Osteoblast (primary cell): ENCODE measurements at regions not wholly inside any gene's neighbourhood (a gene's known extent, or its start where the extent isn't known, plus 50 kb on each side); places are given as distances from the start of the nearest gene placed in this dataset.

ENCODE experiments used
- DNase-seq: peaks from one replicate; pipeline ENCODE4 v3.0.0; 2011; ENCODE audit warnings: low spot score, mixed read lengths; ENCODE audit not compliant: insufficient read length; ENCODE audit errors: missing footprints
- H2AFZ ChIP-seq: 2 replicates; pipeline ENCODE4 v1.6.0; 2011; ENCODE audit warnings: mild to moderate bottlenecking, low read length
- H3K27ac ChIP-seq: 2 replicates; pipeline ENCODE4 v1.5.1; 2011; ENCODE audit warnings: mild to moderate bottlenecking, low read depth, low read length, moderate library complexity
- H3K27me3 ChIP-seq: 2 replicates; pipeline ENCODE4 v1.6.0; 2012; ENCODE audit warnings: mild to moderate bottlenecking, control low read depth, inconsistent platforms, low read length, moderate library complexity; ENCODE audit not compliant: insufficient read depth
- H3K36me3 ChIP-seq: 2 replicates; pipeline ENCODE4 v1.5.1; 2011; ENCODE audit warnings: mild to moderate bottlenecking, low read length, control low read depth, moderate library complexity; ENCODE audit not compliant: insufficient read depth
- H3K4me1 ChIP-seq: 2 replicates; pipeline ENCODE4 v1.5.1; 2011; ENCODE audit warnings: mild to moderate bottlenecking, low read length, control low read depth, moderate library complexity; ENCODE audit not compliant: insufficient read depth
- H3K4me2 ChIP-seq: 2 replicates; pipeline ENCODE4 v1.6.0; 2011; ENCODE audit warnings: mild to moderate bottlenecking, low read length; ENCODE audit not compliant: insufficient read depth
- H3K4me3 ChIP-seq: fragments of 200-600 bp; sonication (generic); 3 replicates; pipeline ENCODE4 v1.5.1; 2012; ENCODE audit warnings: mild to moderate bottlenecking, low read length, inconsistent platforms; ENCODE audit not compliant: insufficient read depth
- H3K79me2 ChIP-seq: 2 replicates; pipeline ENCODE4 v1.6.0; 2012; ENCODE audit warnings: mild to moderate bottlenecking, low read length, control low read depth, inconsistent platforms; ENCODE audit not compliant: insufficient read depth
- H3K9me3 ChIP-seq: 2 replicates; pipeline ENCODE4 v1.5.1; 2011; ENCODE audit warnings: low read depth, low read length, control low read depth
- H4K20me1 ChIP-seq: 2 replicates; pipeline ENCODE4 v1.6.0; 2012; ENCODE audit warnings: mild to moderate bottlenecking, low read length, control low read depth; ENCODE audit not compliant: insufficient read depth
- TF ChIP-seq, protein P1 (sequence below): IDR thresholded peaks from 2 replicates; pipeline ENCODE4 v1.5.1; 2011; ENCODE audit warnings: mild to moderate bottlenecking, low read depth, low read length, moderate library complexity; ENCODE audit errors: extremely low read depth

DNA sequence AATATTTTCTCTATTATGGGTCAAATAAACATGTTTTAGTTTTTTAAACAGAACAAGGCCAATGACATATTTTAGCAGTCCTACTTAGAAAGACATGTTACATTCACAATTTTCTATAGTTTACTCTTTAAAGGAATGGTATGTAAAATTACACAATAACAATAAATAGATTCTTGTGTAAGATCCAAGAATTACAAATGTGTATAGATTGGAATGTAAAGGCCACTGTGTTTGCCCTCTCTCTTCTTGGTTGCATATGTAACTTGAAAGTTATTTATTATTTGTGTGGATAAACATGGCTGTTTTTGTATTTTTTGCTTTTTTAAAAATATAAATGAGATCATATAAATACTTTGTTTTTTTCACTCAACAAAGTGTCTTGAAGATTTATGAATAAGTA lies 979.3 kb upstream of the CELF2 start:
- TF ChIP-seq, protein P1, sequence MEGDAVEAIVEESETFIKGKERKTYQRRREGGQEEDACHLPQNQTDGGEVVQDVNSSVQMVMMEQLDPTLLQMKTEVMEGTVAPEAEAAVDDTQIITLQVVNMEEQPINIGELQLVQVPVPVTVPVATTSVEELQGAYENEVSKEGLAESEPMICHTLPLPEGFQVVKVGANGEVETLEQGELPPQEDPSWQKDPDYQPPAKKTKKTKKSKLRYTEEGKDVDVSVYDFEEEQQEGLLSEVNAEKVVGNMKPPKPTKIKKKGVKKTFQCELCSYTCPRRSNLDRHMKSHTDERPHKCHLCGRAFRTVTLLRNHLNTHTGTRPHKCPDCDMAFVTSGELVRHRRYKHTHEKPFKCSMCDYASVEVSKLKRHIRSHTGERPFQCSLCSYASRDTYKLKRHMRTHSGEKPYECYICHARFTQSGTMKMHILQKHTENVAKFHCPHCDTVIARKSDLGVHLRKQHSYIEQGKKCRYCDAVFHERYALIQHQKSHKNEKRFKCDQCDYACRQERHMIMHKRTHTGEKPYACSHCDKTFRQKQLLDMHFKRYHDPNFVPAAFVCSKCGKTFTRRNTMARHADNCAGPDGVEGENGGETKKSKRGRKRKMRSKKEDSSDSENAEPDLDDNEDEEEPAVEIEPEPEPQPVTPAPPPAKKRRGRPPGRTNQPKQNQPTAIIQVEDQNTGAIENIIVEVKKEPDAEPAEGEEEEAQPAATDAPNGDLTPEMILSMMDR = no peak
- H3K4me1 ChIP-seq = no peaks in the 10 kb centered on the region
- no peak overlapping the region for H2AFZ ChIP-seq
- H3K36me3 ChIP-seq = no peaks in the 10 kb centered on the region
- no peaks in the 10 kb centered on the region for H4K20me1 ChIP-seq
- no peaks in the 10 kb centered on the region for H3K79me2 ChIP-seq
- H3K4me2 ChIP-seq = no peak overlapping the region
- no peaks in the 10 kb centered on the region for H3K27me3 ChIP-seq
- H3K4me3 ChIP-seq = no peak overlapping the region
- no peak overlapping the region for H3K27ac ChIP-seq
- DNase-seq = no peak
- H3K9me3 ChIP-seq = no peaks in the 10 kb centered on the region

- Histone ChIP-seq H3K9me3 (no peaks in the 10 kb centered on the region), H3K79me2 (no peaks in the 10 kb centered on the region), H3K4me3 (no peak overlapping the region), H3K27ac (no peak overlapping the region), H3K27me3 (no peaks in the 10 kb centered on the region), H3K36me3 (no peaks in the 10 kb centered on the region), H2AFZ (no peak overlapping the region), H4K20me1 (no peaks in the 10 kb centered on the region), H3K4me2 (no peak overlapping the region), H3K4me1 (no peaks in the 10 kb centered on the region)
- TF ChIP-seq, protein P1 = no peak
- DNase-seq = no peak
Measured at GRCh38 chr10:10039595-10039994, 978.1 kb upstream of the CELF2 start.

GRCh38 chr10:10043083-10043482 lies 974.6 kb upstream of the CELF2 start:
- Histone ChIP-seq H3K27me3 (no peaks in the 10 kb centered on the region), H3K27ac (no peak overlapping the region), H4K20me1 (no peaks in the 10 kb centered on the region), H3K36me3 (no peaks in the 10 kb centered on the region), H3K9me3 (no peaks in the 10 kb centered on the region), H2AFZ (no peak overlapping the region), H3K4me3 (no peak overlapping the region), H3K4me2 (no peak overlapping the region), H3K79me2 (no peaks in the 10 kb centered on the region), H3K4me1 (no peaks in the 10 kb centered on the region)
- no peak for DNase-seq
- TF ChIP-seq, protein P1 = no peak

DNA sequence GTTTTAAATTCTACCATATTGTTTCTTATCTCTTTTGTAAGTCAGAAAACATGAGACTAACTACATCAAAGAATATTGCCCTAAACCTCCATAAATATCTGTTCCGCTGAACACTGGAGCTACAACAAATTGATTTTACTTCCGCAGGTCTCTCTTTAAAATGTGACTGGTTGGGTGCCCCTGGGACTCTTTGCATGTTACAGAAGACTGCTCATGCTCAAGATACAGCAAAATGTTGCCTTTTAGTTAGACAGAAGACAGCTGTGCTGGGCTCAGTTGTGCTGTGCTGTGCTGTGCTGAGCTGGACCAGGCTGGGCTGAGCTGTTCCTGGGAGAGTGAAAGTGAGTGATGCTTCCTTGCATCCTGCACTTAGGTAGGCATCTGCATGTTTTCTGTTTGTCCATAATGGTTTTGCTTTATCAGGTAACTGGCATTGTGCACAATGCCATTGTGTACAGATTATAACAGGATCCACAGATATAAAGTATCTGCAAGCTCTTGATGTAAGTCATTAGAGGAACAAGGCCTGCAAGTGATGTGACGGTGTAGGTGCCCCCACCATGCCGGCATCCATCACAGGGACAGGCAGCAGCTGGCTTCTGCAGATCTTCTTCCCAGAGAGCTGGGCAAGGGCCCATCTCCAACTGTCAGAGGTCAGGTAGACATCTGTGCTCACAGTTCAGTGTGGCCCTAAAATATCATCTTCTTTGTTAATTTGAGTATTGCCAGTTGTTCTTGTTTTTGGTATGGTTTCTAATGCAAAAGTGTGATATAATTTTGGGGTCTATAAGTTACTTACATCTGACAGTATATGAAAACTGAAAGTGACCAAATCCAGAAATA lies 972.5 kb upstream of the CELF2 start:
- H3K4me2 ChIP-seq = no peak overlapping the region
- H2AFZ ChIP-seq = no peak overlapping the region
- H3K79me2 ChIP-seq = no peaks in the 10 kb centered on the region
- H3K36me3 ChIP-seq = no peaks in the 10 kb centered on the region
- H3K9me3 ChIP-seq = no peaks in the 10 kb centered on the region
- H3K4me3 ChIP-seq = no peak overlapping the region
- H3K27ac ChIP-seq = no peak overlapping the region
- TF ChIP-seq, protein P1 = no peak
- no peaks in the 10 kb centered on the region for H3K4me1 ChIP-seq
- H4K20me1 ChIP-seq = no peaks in the 10 kb centered on the region
- no peak for DNase-seq
- H3K27me3 ChIP-seq = no peaks in the 10 kb centered on the region
